Glutamatergic neuron (in vitro differentiated cells): ENCODE measurements at regions not wholly inside any gene's neighbourhood (a gene's known extent, or its start where the extent isn't known, plus 50 kb on each side); places are given as distances from the start of the nearest gene placed in this dataset.

ENCODE experiments used
- DNase-seq: peaks from one replicate; pipeline ENCODE4 v3.0.0; 2022
- H3K27ac Mint-ChIP-seq: one replicate; pipeline ENCODE4 v1.8.0; 2020; ENCODE audit warnings: mild to moderate bottlenecking, mixed read lengths, inconsistent platforms; ENCODE audit not compliant: unreplicated experiment
- H3K27me3 Mint-ChIP-seq: one replicate; pipeline ENCODE4 v1.8.0; 2020; ENCODE audit warnings: mild to moderate bottlenecking, moderate library complexity, mixed read lengths, inconsistent platforms; ENCODE audit not compliant: unreplicated experiment
- H3K36me3 Mint-ChIP-seq: one replicate; pipeline ENCODE4 v1.8.0; 2020; ENCODE audit warnings: mild to moderate bottlenecking, mixed read lengths, inconsistent platforms; ENCODE audit not compliant: unreplicated experiment
- H3K4me1 Mint-ChIP-seq: one replicate; pipeline ENCODE4 v1.8.0; 2020; ENCODE audit warnings: mild to moderate bottlenecking, low read depth, mixed read lengths, inconsistent platforms; ENCODE audit not compliant: unreplicated experiment
- H3K4me3 Mint-ChIP-seq: one replicate; pipeline ENCODE4 v1.8.0; 2020; ENCODE audit warnings: mild to moderate bottlenecking, mixed read lengths, inconsistent platforms; ENCODE audit not compliant: unreplicated experiment
- H3K9me3 Mint-ChIP-seq: one replicate; pipeline ENCODE4 v1.8.0; 2020; ENCODE audit warnings: mild to moderate bottlenecking, moderate library complexity, mixed read lengths, inconsistent platforms; ENCODE audit not compliant: unreplicated experiment
- TF ChIP-seq, protein P1 (sequence below): fragments of 200-600 bp; sonication (generic); IDR thresholded peaks from one replicate; pipeline ENCODE4 v1.5.0; 2021; ENCODE audit not compliant: partially characterized antibody, unreplicated experiment

DNA sequence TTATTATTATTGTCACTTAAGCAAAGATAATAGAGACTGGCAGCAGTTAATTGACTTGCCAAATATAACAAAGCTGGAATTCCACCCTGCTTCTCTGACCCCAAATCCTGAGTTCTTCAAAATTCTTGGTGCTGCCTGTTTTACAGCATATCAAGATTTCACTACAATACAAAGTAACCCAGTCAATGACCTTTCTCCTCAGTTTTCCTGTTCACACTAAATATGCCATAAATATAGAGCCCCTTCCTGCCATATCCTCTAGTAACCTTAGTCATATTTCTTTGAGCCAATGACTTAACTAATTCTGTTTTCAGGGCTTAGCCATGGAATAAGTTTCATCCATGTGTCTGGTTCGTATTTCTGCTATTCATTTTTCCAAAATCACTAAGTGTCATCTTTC, 315.3 kb upstream of the HS3ST1 start:
- no peaks in the 10 kb centered on the region for H3K9me3 Mint-ChIP-seq
- H3K36me3 Mint-ChIP-seq: no peaks in the 10 kb centered on the region
- no peak overlapping the region for H3K27ac Mint-ChIP-seq
- TF ChIP-seq, protein P1, sequence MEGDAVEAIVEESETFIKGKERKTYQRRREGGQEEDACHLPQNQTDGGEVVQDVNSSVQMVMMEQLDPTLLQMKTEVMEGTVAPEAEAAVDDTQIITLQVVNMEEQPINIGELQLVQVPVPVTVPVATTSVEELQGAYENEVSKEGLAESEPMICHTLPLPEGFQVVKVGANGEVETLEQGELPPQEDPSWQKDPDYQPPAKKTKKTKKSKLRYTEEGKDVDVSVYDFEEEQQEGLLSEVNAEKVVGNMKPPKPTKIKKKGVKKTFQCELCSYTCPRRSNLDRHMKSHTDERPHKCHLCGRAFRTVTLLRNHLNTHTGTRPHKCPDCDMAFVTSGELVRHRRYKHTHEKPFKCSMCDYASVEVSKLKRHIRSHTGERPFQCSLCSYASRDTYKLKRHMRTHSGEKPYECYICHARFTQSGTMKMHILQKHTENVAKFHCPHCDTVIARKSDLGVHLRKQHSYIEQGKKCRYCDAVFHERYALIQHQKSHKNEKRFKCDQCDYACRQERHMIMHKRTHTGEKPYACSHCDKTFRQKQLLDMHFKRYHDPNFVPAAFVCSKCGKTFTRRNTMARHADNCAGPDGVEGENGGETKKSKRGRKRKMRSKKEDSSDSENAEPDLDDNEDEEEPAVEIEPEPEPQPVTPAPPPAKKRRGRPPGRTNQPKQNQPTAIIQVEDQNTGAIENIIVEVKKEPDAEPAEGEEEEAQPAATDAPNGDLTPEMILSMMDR: no peak
- H3K27me3 Mint-ChIP-seq: no peaks in the 10 kb centered on the region
- no peaks in the 10 kb centered on the region for H3K4me1 Mint-ChIP-seq
- no peak for DNase-seq
- no peak overlapping the region for H3K4me3 Mint-ChIP-seq

DNA sequence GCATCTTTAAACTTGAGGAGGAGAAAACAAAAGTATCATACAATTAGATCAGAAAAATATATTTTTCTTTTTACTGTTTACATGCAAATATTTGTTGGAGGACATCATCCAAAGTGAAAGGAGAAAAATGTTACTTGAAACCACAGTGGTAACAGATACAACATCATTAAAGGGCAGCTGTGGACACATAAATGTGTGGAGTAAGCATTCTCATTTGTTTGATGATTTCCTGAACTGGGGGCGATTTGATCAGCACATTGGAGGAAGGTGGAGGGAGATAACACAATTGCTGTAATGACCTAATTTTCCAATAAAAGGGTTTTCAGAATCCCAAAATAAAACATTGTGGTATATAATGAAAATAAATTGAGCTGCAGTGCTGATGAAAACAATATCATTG, 314.5 kb upstream of the HS3ST1 start:
- no peak overlapping the region for H3K4me3 Mint-ChIP-seq
- no peaks in the 10 kb centered on the region for H3K36me3 Mint-ChIP-seq
- no peaks in the 10 kb centered on the region for H3K4me1 Mint-ChIP-seq
- TF ChIP-seq, protein P1: no peak
- no peaks in the 10 kb centered on the region for H3K9me3 Mint-ChIP-seq
- no peaks in the 10 kb centered on the region for H3K27me3 Mint-ChIP-seq
- H3K27ac Mint-ChIP-seq: no peak overlapping the region
- no peak for DNase-seq

GRCh38 chr4:11741190-11741652, 312.5 kb upstream of the HS3ST1 start:
- H3K9me3 Mint-ChIP-seq: peaks cover 2% of the 10 kb centered on the region
- no peaks in the 10 kb centered on the region for H3K27me3 Mint-ChIP-seq
- TF ChIP-seq, protein P1: no peak
- H3K36me3 Mint-ChIP-seq: no peaks in the 10 kb centered on the region
- no peak for DNase-seq
- no peak overlapping the region for H3K4me3 Mint-ChIP-seq
- H3K4me1 Mint-ChIP-seq: no peaks in the 10 kb centered on the region
- no peak overlapping the region for H3K27ac Mint-ChIP-seq

- Mint-ChIP-seq H3K4me3 (no peak overlapping the region), H3K27me3 (no peaks in the 10 kb centered on the region), H3K9me3 (peaks cover 2% of the 10 kb centered on the region), H3K36me3 (no peaks in the 10 kb centered on the region), H3K27ac (no peak overlapping the region), H3K4me1 (no peaks in the 10 kb centered on the region)
- TF ChIP-seq, protein P1: no peak
- DNase-seq: no peak
Observed at GRCh38 chr4:11739992-11740391, 311.3 kb upstream of the HS3ST1 start.

- H3K9me3 Mint-ChIP-seq: peaks cover 2% of the 10 kb centered on the region
- H3K27ac Mint-ChIP-seq: no peak overlapping the region
- no peak overlapping the region for H3K4me3 Mint-ChIP-seq
- TF ChIP-seq, protein P1: no peak
- H3K36me3 Mint-ChIP-seq: no peaks in the 10 kb centered on the region
- H3K4me1 Mint-ChIP-seq: no peaks in the 10 kb centered on the region
- no peaks in the 10 kb centered on the region for H3K27me3 Mint-ChIP-seq
- no peak for DNase-seq
Observed at GRCh38 chr4:11736978-11737377, 308.3 kb upstream of the HS3ST1 start.
